22Rv1 (cell line): ENCODE measurements at regions not wholly inside any gene's neighbourhood (a gene's known extent, or its start where the extent isn't known, plus 50 kb on each side); places are given as distances from the start of the nearest gene placed in this dataset.

ENCODE experiments used
- H3K27ac ChIP-seq: fragments of 450-650 bp; 2 replicates; pipeline ENCODE4 v1.5.1; 2017
- CTCF ChIP-seq: fragments of 450-650 bp; IDR thresholded peaks from 2 replicates; pipeline ENCODE4 v1.5.1; 2017; ENCODE audit warnings: mild to moderate bottlenecking
- ZFX ChIP-seq: fragments of 450-650 bp; IDR thresholded peaks from 2 replicates; pipeline ENCODE4 v1.6.1; 2017; ENCODE audit warnings: antibody characterized with exemption, borderline replicate concordance

- no peak for TF ChIP-seq CTCF
- no peak for TF ChIP-seq ZFX
- H3K27ac ChIP-seq = no peak overlapping the region
Observed at GRCh38 chr7:124196519-124196918, 163.7 kb upstream of the TMEM229A start.

- H3K27ac ChIP-seq = no peak overlapping the region
- no peak for TF ChIP-seq ZFX
- TF ChIP-seq CTCF = no peak
Observed at GRCh38 chr7:124192885-124193284, 160.0 kb upstream of the TMEM229A start.

GRCh38 chr7:124191713-124192112 lies 158.8 kb upstream of the TMEM229A start:
- no peak for TF ChIP-seq CTCF
- TF ChIP-seq ZFX = no peak
- no peak overlapping the region for H3K27ac ChIP-seq

GRCh38 chr7:124191030-124191429 lies 158.2 kb upstream of the TMEM229A start:
- H3K27ac ChIP-seq = no peak overlapping the region
- no peak for TF ChIP-seq ZFX

- TF ChIP-seq ZFX = no peak
- no peak for TF ChIP-seq CTCF
- H3K27ac ChIP-seq = no peak overlapping the region
Observed at GRCh38 chr7:124188576-124188975, 155.7 kb upstream of the TMEM229A start.

- TF ChIP-seq CTCF (no peak), ZFX (no peak)
- no peak overlapping the region for H3K27ac ChIP-seq
Observed at GRCh38 chr7:124187962-124188361, 155.1 kb upstream of the TMEM229A start.

- H3K27ac ChIP-seq = no peak overlapping the region
- TF ChIP-seq CTCF = no peak
- no peak for TF ChIP-seq ZFX
Observed at GRCh38 chr7:124183649-124184048, 150.8 kb upstream of the TMEM229A start.

- no peak overlapping the region for H3K27ac ChIP-seq
- TF ChIP-seq CTCF (no peak), ZFX (no peak)
Observed at GRCh38 chr7:124179641-124180040, 146.8 kb upstream of the TMEM229A start.
